K562 (cell line): ENCODE measurements at regions not wholly inside any gene's neighbourhood (a gene's known extent, or its start where the extent isn't known, plus 50 kb on each side); places are given as distances from the start of the nearest gene placed in this dataset.

Experiments
- ATAC-seq: fragments of 200-7000 bp; cut with Tn5 transposase; 3 replicates; pipeline ENCODE4 v1.9.1; 2020; ENCODE audit warnings: moderate library complexity
- BruUV-seq: library from RNA; stranded (reverse); fragments of 400-500 nt; replicated peaks from 2 replicates; lab custom pipeline; 2021; lab: Mats Ljungman, UMichigan
- CTCF ChIA-PET: fragments of 300-600 bp; formaldehyde crosslinking; extraction: SDS; loops from one replicate; lab custom pipeline; 2021; ENCODE audit warnings: low intra/inter-chr PET ratio; lab: Yijun Ruan, JAX
- POLR2A ChIA-PET: fragments of 300-600, 350-650 bp; sonication (Branson Sonifier 250); formaldehyde crosslinking; extraction: SDS; loops from one replicate; lab custom pipeline; 2021; ENCODE audit warnings: antibody characterized with exemption, inconsistent platforms; lab: Yijun Ruan, JAX
- DNase-seq, 4 experiments: peaks; one replicate each; pipeline versions ENCODE4 v3.0.0 to v3.0.0-alpha.2; 2011 to 2018; ENCODE audit warnings: low spot score in 3 of 4, mixed read lengths in 3 of 4; ENCODE audit errors: extremely low read depth in 1 of 4
- FAIRE-seq: peaks from 2 replicates; lab custom pipeline; 2011; peaks lifted over from hg19 to GRCh38; lab: Jason Lieb, UNC
- H2AFZ ChIP-seq: 2 replicates; pipeline ENCODE4 v1.6.0; 2011; ENCODE audit warnings: low read depth, low read length, control low read depth, inconsistent platforms
- H3K27ac ChIP-seq: fragments of 200-600 bp; 3 replicates; pipeline ENCODE4 v1.8.0; 2011; ENCODE audit warnings: low read depth, mild to moderate bottlenecking, control low read depth, inconsistent platforms, low read length, moderate library complexity, mixed read lengths; ENCODE audit errors: extremely low read depth
- H3K27me3 ChIP-seq, 2 experiments: fragments of 300-600 bp in 1 of 2; 2 replicates in 1 of 2; 3 replicates in 1 of 2; pipeline versions ENCODE4 v1.6.0 to v1.8.0; 2011; ENCODE audit warnings: inconsistent platforms in 2 of 2, low read length in 2 of 2, mild to moderate bottlenecking in 1 of 2, mixed read lengths in 1 of 2, moderate library complexity in 1 of 2; ENCODE audit not compliant: control insufficient read depth in 2 of 2, insufficient read depth in 2 of 2
- H3K36me3 ChIP-seq: fragments of 300-600 bp; 3 replicates; pipeline ENCODE4 v1.8.0; 2011; ENCODE audit warnings: mild to moderate bottlenecking, low read length, inconsistent platforms; ENCODE audit not compliant: control insufficient read depth, insufficient read depth
- H3K4me1 ChIP-seq, 2 experiments: fragments of 200-600 bp in 1 of 2; replicated peaks in 1 of 2; 2 replicates in 1 of 2; 3 replicates in 1 of 2; pipeline versions ENCODE4 v1.5.1 to v1.8.0; 2011; ENCODE audit warnings: inconsistent platforms in 2 of 2, low read length in 2 of 2, mild to moderate bottlenecking in 1 of 2, mixed read lengths in 1 of 2, moderate library complexity in 1 of 2; ENCODE audit not compliant: control insufficient read depth in 2 of 2, insufficient read depth in 2 of 2
- H3K4me2 ChIP-seq: 2 replicates; pipeline ENCODE4 v1.6.1; 2011; ENCODE audit warnings: low read length, control low read depth, inconsistent platforms, mixed read lengths; ENCODE audit not compliant: insufficient read depth
- H3K4me3 ChIP-seq: fragments of 200-600 bp; sonication (generic), shearing (Covaris generic); 2 replicates; pipeline ENCODE4 v1.5.1; 2016; ENCODE audit warnings: control low read depth, inconsistent platforms
- H3K79me2 ChIP-seq: fragments of 200-600 bp; 3 replicates; pipeline ENCODE4 v1.8.0; 2011; ENCODE audit warnings: low read length, inconsistent platforms; ENCODE audit not compliant: control insufficient read depth, insufficient read depth
- H3K9ac ChIP-seq, 2 experiments: 2 replicates each; pipeline versions ENCODE4 v1.6.0 to v1.6.1; 2011; ENCODE audit warnings: low read depth in 2 of 2, low read length in 2 of 2, control low read depth in 1 of 2, inconsistent platforms in 1 of 2, mild to moderate bottlenecking in 1 of 2, mixed read lengths in 1 of 2; ENCODE audit not compliant: insufficient read depth in 1 of 2
- H3K9me1 ChIP-seq: one replicate; pipeline ENCODE4 v1.6.0; 2011; ENCODE audit warnings: inconsistent platforms, mild to moderate bottlenecking, low read length, moderate library complexity; ENCODE audit not compliant: control insufficient read depth, insufficient read depth
- H3K9me3 ChIP-seq: replicated peaks from 2 replicates; pipeline ENCODE4 v1.5.1; 2011; ENCODE audit warnings: low read depth, low read length, inconsistent platforms; ENCODE audit not compliant: control insufficient read depth, insufficient read depth
- H4K20me1 ChIP-seq: replicated peaks from 2 replicates; pipeline ENCODE4 v1.6.1; 2011; ENCODE audit warnings: low read length, inconsistent platforms, mixed read lengths; ENCODE audit not compliant: control insufficient read depth, insufficient read depth
- BDP1 ChIP-seq: IDR thresholded peaks from 3 replicates; pipeline ENCODE4 v1.6.1; 2011; ENCODE audit not compliant: insufficient read length, insufficient read depth
- CREBBP ChIP-seq: IDR thresholded peaks from one replicate; pipeline ENCODE4 v1.6.1; 2012; ENCODE audit warnings: low read depth, mild to moderate bottlenecking, control low read depth, inconsistent platforms, low read length
- KAT8 ChIP-seq: fragments of 450-650 bp; IDR thresholded peaks from 2 replicates; pipeline ENCODE4 v1.6.1; 2016; ENCODE audit warnings: low read depth, mild to moderate bottlenecking
- KDM4B ChIP-seq, 2 experiments: fragments of 450-650 bp in 1 of 2; sonication (generic) in 1 of 2; IDR thresholded peaks; 2 replicates each; pipeline ENCODE4 v1.6.1; 2016 to 2017; ENCODE audit warnings: borderline replicate concordance in 2 of 2, antibody characterized with exemption in 1 of 2, low read depth in 1 of 2, mild to moderate bottlenecking in 1 of 2
- NBN ChIP-seq: fragments of 450-650 bp; IDR thresholded peaks from 2 replicates; pipeline ENCODE4 v1.6.1; 2016; ENCODE audit warnings: low read depth, mild to moderate bottlenecking
- POLR2A ChIP-seq: fragments of 450-650 bp; conservative IDR thresholded peaks from 2 replicates; pipeline ENCODE4 v1.6.1; 2016
- PYGO2 ChIP-seq: fragments of 450-650 bp; IDR thresholded peaks from 2 replicates; pipeline ENCODE4 v1.6.1; 2016; ENCODE audit warnings: mild to moderate bottlenecking, missing genetic modification characterization, moderate library complexity, missing compliant biosample characterization
- RBFOX2 ChIP-seq: fragments of 200-400 bp; formaldehyde crosslinking; IDR thresholded peaks from 2 replicates; pipeline ENCODE4 v1.6.1; 2017; ENCODE audit warnings: low read depth, mild to moderate bottlenecking, low read length, moderate library complexity
- ZNF318 ChIP-seq, 2 experiments: fragments of 450-650 bp; IDR thresholded peaks; 2 replicates each; pipeline ENCODE4 v1.6.1; 2016; ENCODE audit warnings: mild to moderate bottlenecking in 2 of 2, borderline replicate concordance in 1 of 2, low read depth in 1 of 2, moderate library complexity in 1 of 2
- ZNF395 ChIP-seq: fragments of 200-800 bp; sonication (Bioruptor generic); IDR thresholded peaks from 2 replicates; pipeline ENCODE4 v1.6.1; 2017; ENCODE audit warnings: missing genetic modification characterization, missing compliant biosample characterization
- WGBS: fragments of 100-300 bp; shearing (Covaris generic); methylation state at CpG from one replicate; pipeline ENCODE4 v1.1.6; 2016; ENCODE audit warnings: low coverage, mixed read lengths; ENCODE audit not compliant: insufficient coverage; ENCODE audit errors: missing lambda C conversion rate; 5-methylcytosine and 5-hydroxymethylcytosine counted together
- in situ Hi-C: fragments of 300-500 bp; cut with MboI; formaldehyde crosslinking; loops from 4 replicates; pipeline ENCODE4 v1.15.0; 2018; ENCODE audit warnings: inconsistent platforms, mixed read lengths
- intact Hi-C: fragments of 100-400 bp; cut with micrococcal nuclease; formaldehyde crosslinking; loops from 2 replicates; pipeline ENCODE4 v1.14.2; 2022
- TF ChIP-seq, protein P1 (sequence below): fragments of 450-650 bp; IDR thresholded peaks from 2 replicates; pipeline ENCODE4 v1.6.1; 2016; ENCODE audit warnings: antibody characterized with exemption

DNA sequence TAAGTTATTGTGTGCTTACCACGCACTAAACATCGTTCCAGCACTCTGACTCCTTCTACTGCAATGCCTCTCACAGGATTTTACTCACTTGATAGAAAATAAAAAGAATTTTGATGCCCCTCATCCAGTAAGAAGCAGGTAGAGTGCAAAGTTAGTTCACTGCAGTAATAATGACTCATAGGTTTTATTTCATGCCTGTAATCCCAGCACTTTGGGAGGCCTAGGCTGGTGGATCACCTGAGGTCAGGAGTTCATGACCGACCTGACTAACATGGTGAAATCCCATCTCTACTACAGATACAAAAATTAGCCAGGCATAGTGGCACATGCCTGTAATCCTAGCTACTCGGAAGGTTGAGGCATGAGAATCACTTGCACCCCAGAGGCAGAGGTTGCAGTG is 190.6 kb downstream of the RAD51AP2 start:
- 2% methylated on average over 4 of the region's 4 CpGs for WGBS
- no peak overlapping the region for H3K27ac ChIP-seq
- POLR2A ChIA-PET, result no interaction called here
- FAIRE-seq (no peak), DNase-seq (no peak), ATAC-seq (no peak)
- H3K9me3 ChIP-seq, result no peaks in the 10 kb centered on the region
- intact Hi-C loops, result no loop called here
- H3K36me3 ChIP-seq, result no peaks in the 10 kb centered on the region
- in situ Hi-C loops, result no loop called here
- no peaks in the 10 kb centered on the region for H4K20me1 ChIP-seq
- BruUV-seq, result no TSS peak
- H3K79me2 ChIP-seq, result no peaks in the 10 kb centered on the region
- no peaks in the 10 kb centered on the region for H3K4me1 ChIP-seq
- no peaks in the 10 kb centered on the region for H3K27me3 ChIP-seq
- no peak overlapping the region for H3K4me2 ChIP-seq
- H3K9me1 ChIP-seq, result no peaks in the 10 kb centered on the region
- H2AFZ ChIP-seq, result no peak overlapping the region
- H3K9ac ChIP-seq, result no peak overlapping the region
- CTCF ChIA-PET, result no interaction called here
- H3K4me3 ChIP-seq, result no peak overlapping the region
- no peak for TF ChIP-seq NBN
- no peak for TF ChIP-seq POLR2A
- no peak for TF ChIP-seq BDP1
- TF ChIP-seq CREBBP, result no peak
- TF ChIP-seq, protein P1, sequence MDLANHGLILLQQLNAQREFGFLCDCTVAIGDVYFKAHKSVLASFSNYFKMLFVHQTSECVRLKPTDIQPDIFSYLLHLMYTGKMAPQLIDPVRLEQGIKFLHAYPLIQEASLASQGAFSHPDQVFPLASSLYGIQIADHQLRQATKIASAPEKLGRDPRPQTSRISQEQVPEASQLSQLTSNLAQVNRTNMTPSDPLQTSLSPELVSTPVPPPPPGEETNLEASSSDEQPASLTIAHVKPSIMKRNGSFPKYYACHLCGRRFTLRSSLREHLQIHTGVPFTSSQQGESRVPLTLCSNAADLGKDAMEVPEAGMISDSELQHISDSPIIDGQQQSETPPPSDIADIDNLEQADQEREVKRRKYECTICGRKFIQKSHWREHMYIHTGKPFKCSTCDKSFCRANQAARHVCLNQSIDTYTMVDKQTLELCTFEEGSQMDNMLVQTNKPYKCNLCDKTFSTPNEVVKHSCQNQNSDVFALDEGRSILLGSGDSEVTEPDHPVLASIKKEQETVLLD, result no peak
- TF ChIP-seq RBFOX2, result no peak
- no peak for TF ChIP-seq KDM4B (IDR thresholded peaks at IDR 0.05; ENCODE audit: borderline replicate concordance in 2 of 2, low read depth in 1 of 2)
- TF ChIP-seq ZNF395 (CRISPR knock-in tag), result no peak
- no peak for TF ChIP-seq PYGO2
- TF ChIP-seq ZNF318 (IDR thresholded peaks at IDR 0.05; ENCODE audit: borderline replicate concordance in 1 of 2, low read depth in 1 of 2), result no peak
- no peak for TF ChIP-seq KAT8
